ENCODE measurements at regions not wholly inside any gene's neighbourhood (a gene's known extent, or its start where the extent isn't known, plus 50 kb on each side); places are given as distances from the start of the nearest gene placed in this dataset.

DNA sequence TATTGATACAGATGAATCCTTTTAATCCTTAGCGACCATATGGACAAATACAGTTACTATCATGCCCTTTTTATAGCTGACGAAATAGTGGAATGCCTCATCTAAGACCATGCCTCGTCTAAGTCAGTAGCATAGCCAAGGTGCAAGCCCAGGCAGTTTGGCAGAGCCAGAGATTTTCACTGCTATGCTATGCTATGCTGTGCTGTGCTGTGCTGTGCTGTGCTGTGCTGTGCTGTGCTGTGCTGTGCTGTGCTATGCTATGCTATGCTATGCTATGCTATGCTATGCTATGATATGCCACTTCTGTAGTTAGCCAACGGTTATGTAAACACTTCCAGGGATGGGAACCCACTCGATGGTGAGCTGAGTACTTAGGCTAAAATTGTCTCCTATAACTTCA is 91.6 kb upstream of the MAP4K3 start:
- H3K9me3 ChIP-seq: no peaks in the 10 kb centered on the region
- TF ChIP-seq, protein P1, sequence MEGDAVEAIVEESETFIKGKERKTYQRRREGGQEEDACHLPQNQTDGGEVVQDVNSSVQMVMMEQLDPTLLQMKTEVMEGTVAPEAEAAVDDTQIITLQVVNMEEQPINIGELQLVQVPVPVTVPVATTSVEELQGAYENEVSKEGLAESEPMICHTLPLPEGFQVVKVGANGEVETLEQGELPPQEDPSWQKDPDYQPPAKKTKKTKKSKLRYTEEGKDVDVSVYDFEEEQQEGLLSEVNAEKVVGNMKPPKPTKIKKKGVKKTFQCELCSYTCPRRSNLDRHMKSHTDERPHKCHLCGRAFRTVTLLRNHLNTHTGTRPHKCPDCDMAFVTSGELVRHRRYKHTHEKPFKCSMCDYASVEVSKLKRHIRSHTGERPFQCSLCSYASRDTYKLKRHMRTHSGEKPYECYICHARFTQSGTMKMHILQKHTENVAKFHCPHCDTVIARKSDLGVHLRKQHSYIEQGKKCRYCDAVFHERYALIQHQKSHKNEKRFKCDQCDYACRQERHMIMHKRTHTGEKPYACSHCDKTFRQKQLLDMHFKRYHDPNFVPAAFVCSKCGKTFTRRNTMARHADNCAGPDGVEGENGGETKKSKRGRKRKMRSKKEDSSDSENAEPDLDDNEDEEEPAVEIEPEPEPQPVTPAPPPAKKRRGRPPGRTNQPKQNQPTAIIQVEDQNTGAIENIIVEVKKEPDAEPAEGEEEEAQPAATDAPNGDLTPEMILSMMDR (IDR thresholded peaks at IDR 0.05): no peak
- no peak for TF ChIP-seq POLR2A (IDR thresholded peaks at IDR 0.05)
- TF ChIP-seq POLR2AphosphoS5 (IDR thresholded peaks at IDR 0.05): no peak
- TF ChIP-seq EP300 (IDR thresholded peaks at IDR 0.05): no peak
- H3K27me3 ChIP-seq: no peaks in the 10 kb centered on the region
- H3K4me1 ChIP-seq: peaks cover 0 to 20% (median 9%) of the 10 kb centered on the region in 4 donors
- no peak overlapping the region for H3K27ac ChIP-seq
- 65 to 77% methylated on average over 5 of the region's 5 CpGs for WGBS, 2 donors
- no peaks in the 10 kb centered on the region for H3K36me3 ChIP-seq
- H3K4me3 ChIP-seq: no peak overlapping the region
- no peak for ATAC-seq (ENCODE audit: low FRiP score in 2 of 2)
- DNase-seq: no peak

DNA sequence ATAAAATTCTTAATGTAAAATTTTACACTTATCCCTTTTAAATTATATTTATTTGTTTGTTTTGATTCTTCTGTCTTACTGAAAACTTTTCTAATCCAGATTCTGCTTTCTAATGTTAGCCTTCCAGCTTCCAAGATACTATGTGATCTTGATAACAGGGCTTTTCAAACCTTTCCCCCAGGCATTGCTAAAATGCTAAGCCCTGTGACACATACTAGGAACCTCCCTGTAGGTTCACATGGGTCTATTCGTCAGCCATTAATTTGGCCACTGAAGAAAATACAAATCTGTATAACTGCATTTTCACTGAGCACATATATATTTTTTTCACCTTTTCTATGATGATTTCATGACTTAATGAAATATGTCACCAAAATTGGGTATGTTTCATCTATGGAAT is 92.8 kb upstream of the MAP4K3 start:
- Histone ChIP-seq H3K9me3 (no peaks in the 10 kb centered on the region), H3K4me1 (peaks cover 0 to 20% (median 9%) of the 10 kb centered on the region in 4 donors), H3K36me3 (no peaks in the 10 kb centered on the region), H3K27ac (no peak overlapping the region), H3K4me3 (no peak overlapping the region), H3K27me3 (no peaks in the 10 kb centered on the region)
- WGBS, 2 donors: 91 to 96% methylated on average over 1 of the region's 1 CpG
- DNase-seq (no peak), ATAC-seq (ENCODE audit: low FRiP score in 2 of 2) (no peak)
- TF ChIP-seq, protein P1 (IDR thresholded peaks at IDR 0.05): no peak
- no peak for TF ChIP-seq POLR2AphosphoS5 (IDR thresholded peaks at IDR 0.05)
- TF ChIP-seq POLR2A (IDR thresholded peaks at IDR 0.05): no peak
- TF ChIP-seq EP300 (IDR thresholded peaks at IDR 0.05): no peak

DNA sequence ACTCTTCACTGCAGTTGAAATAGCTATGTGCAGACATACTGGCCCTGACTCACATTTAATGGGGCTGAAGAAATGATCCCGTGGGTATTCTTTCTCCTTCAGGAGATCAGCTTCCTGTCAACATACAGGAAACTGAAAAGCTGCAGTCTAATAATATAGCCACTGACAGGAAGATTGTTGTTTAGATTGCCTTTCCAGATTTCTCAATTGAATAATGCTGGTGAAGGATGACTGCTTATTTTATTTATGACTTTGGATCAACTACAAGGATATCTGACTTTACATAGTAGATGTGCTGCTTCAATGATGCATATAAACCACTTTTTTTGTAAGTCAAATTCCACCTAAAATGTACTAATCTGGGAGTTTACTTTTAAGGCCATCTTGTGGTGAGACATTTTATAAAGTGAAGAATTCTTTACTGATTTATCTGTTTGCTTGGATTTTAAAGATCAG is 93.4 kb upstream of the MAP4K3 start:
- ATAC-seq (ENCODE audit: low FRiP score in 2 of 2): no peak
- 31 to 35% methylated on average over 1 of the region's 1 CpG for WGBS, 2 donors
- no peak overlapping the region for H3K4me3 ChIP-seq

DNA sequence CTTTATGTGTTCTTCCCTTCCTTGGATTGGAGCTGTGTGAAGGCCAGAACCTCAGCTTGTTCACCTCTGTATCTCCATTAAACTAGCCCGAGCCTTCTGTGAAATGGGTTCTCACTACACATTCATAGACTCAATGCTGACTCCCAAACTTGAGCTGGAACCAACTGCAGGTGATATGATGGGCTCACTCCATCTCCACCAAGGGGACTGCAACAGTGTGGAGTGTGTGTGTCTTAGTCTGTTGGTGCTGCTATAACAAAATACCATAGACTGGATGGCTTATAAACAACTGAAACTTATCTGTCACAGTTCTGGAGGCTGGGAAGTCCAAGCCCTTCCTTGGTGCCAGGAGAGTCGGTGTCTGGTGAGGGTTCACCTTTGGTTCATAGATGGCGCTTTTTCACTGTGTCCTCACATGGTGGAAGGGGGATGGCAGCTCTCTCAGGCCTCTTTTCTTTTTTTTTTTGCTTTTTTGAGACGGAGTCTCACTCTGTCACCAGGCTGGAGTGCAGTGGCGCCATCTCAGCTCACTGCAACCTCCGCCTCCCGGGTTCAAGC is 94.2 kb upstream of the MAP4K3 start:
- no peak overlapping the region for H3K4me3 ChIP-seq
- WGBS, 2 donors: 93 to 94% methylated on average over 7 of the region's 7 CpGs
- TF ChIP-seq, protein P1 (IDR thresholded peaks at IDR 0.05): no peak
- no peak for TF ChIP-seq POLR2AphosphoS5 (IDR thresholded peaks at IDR 0.05)
- no peak for TF ChIP-seq POLR2A (IDR thresholded peaks at IDR 0.05)
- TF ChIP-seq EP300 (IDR thresholded peaks at IDR 0.05): no peak
- no peak for DNase-seq
- no peaks in the 10 kb centered on the region for H3K27me3 ChIP-seq
- peaks cover 0 to 13% (median 7%) of the 10 kb centered on the region in 4 donors for H3K4me1 ChIP-seq
- H3K27ac ChIP-seq: no peak overlapping the region
- H3K9me3 ChIP-seq: no peaks in the 10 kb centered on the region
- H3K36me3 ChIP-seq: no peaks in the 10 kb centered on the region
- no peak for ATAC-seq (ENCODE audit: low FRiP score in 2 of 2)

More for the DNA sequence above, 93.4 kb upstream of the MAP4K3 start:
- H3K9me3 ChIP-seq: no peaks in the 10 kb centered on the region
- TF ChIP-seq EP300 (IDR thresholded peaks at IDR 0.05): no peak
- no peak for TF ChIP-seq POLR2A (IDR thresholded peaks at IDR 0.05)
- TF ChIP-seq, protein P1 (IDR thresholded peaks at IDR 0.05): no peak
- TF ChIP-seq POLR2AphosphoS5 (IDR thresholded peaks at IDR 0.05): no peak
- H3K27me3 ChIP-seq: no peaks in the 10 kb centered on the region
- H3K4me1 ChIP-seq: peaks cover 0 to 14% (median 9%) of the 10 kb centered on the region in 4 donors
- no peak overlapping the region for H3K27ac ChIP-seq
- no peak for DNase-seq
- H3K36me3 ChIP-seq: no peaks in the 10 kb centered on the region

DNA sequence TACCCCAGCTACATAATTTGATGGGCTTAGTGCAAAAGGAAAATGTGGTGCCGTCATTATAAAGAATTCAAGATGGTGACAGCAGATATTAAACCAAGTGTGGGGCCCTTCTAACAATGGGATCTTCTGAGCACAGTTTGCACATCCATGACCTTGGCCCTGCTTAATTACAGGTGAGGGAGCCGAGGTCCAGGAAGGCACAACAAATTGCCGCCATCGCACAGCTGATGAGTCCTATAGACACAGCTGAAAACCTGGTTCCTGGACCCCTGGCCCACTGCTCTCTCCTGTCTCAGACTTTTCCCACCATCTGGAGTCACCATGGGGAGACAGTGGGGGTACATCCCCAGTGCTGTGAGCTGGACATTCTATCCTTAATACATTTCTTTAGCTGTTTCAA is 95.8 kb upstream of the MAP4K3 start:
- ATAC-seq (ENCODE audit: low FRiP score in 2 of 2): no peak
- 89 to 97% methylated on average over 4 of the region's 4 CpGs for WGBS, 2 donors
- no peak overlapping the region for H3K27ac ChIP-seq

More for the DNA sequence above, 95.8 kb upstream of the MAP4K3 start:
- peaks cover 0 to 13% (median 7%) of the 10 kb centered on the region in 4 donors for H3K4me1 ChIP-seq
- no peaks in the 10 kb centered on the region for H3K9me3 ChIP-seq
- no peak for DNase-seq
- TF ChIP-seq EP300 (IDR thresholded peaks at IDR 0.05) (no peak), POLR2A (IDR thresholded peaks at IDR 0.05) (no peak), POLR2AphosphoS5 (IDR thresholded peaks at IDR 0.05) (no peak)
- TF ChIP-seq, protein P1 (IDR thresholded peaks at IDR 0.05): no peak
- H3K27me3 ChIP-seq: no peaks in the 10 kb centered on the region
- H3K36me3 ChIP-seq: no peaks in the 10 kb centered on the region
- no peak overlapping the region for H3K4me3 ChIP-seq
